ENCODE measurements at regions not wholly inside any gene's neighbourhood (a gene's known extent, or its start where the extent isn't known, plus 50 kb on each side); places are given as distances from the start of the nearest gene placed in this dataset.

GRCh38 chr11:70002433-70002832 is 75.7 kb upstream of the ANO1 start:
- TF ChIP-seq GATA3 (IDR thresholded peaks at IDR 0.05; ENCODE audit: low read depth, low read length): no peak
- TF ChIP-seq GATA2 (IDR thresholded peaks at IDR 0.05; ENCODE audit: low read depth, low read length): no peak
